Trophoblast cell (in vitro differentiated cells and primary cell): ENCODE measurements at regions not wholly inside any gene's neighbourhood (a gene's known extent, or its start where the extent isn't known, plus 50 kb on each side); places are given as distances from the start of the nearest gene placed in this dataset.

Experiments
- DNase-seq, 2 donors: peaks; one replicate each; pipeline ENCODE4 v3.0.0-alpha.2; 2016
- H2AFZ ChIP-seq: 2 replicates; pipeline ENCODE4 v1.6.1; 2013; ENCODE audit warnings: low read length, moderate library complexity, mild to moderate bottlenecking; ENCODE audit not compliant: insufficient read depth, poor library complexity
- H2AK5ac ChIP-seq: 2 replicates; pipeline ENCODE4 v1.6.1; 2013; ENCODE audit warnings: mild to moderate bottlenecking, low read length
- H2BK120ac ChIP-seq: 2 replicates; pipeline ENCODE4 v1.6.1; 2013; ENCODE audit warnings: low read length, mild to moderate bottlenecking, moderate library complexity; ENCODE audit not compliant: insufficient read depth, poor library complexity
- H2BK12ac ChIP-seq: 2 replicates; pipeline ENCODE4 v1.6.1; 2013; ENCODE audit warnings: mild to moderate bottlenecking, low read length, moderate library complexity
- H2BK5ac ChIP-seq: 2 replicates; pipeline ENCODE4 v1.6.1; 2013; ENCODE audit warnings: low read length, low read depth, moderate library complexity, mild to moderate bottlenecking; ENCODE audit not compliant: poor library complexity
- H3K14ac ChIP-seq: 2 replicates; pipeline ENCODE4 v1.6.1; 2013; ENCODE audit warnings: mild to moderate bottlenecking, low read length
- H3K18ac ChIP-seq: 2 replicates; pipeline ENCODE4 v1.6.1; 2013; ENCODE audit warnings: mild to moderate bottlenecking, low read length
- H3K23ac ChIP-seq: 2 replicates; pipeline ENCODE4 v1.6.1; 2013; ENCODE audit warnings: low read length
- H3K27ac ChIP-seq: 2 replicates; pipeline ENCODE4 v1.5.1; 2013; ENCODE audit warnings: low read depth, mild to moderate bottlenecking, inconsistent platforms, low read length, moderate library complexity
- H3K27me3 ChIP-seq: 2 replicates; pipeline ENCODE4 v1.6.1; 2013; ENCODE audit warnings: inconsistent platforms, mild to moderate bottlenecking, low read length, moderate library complexity; ENCODE audit not compliant: insufficient read depth
- H3K36me3 ChIP-seq, 2 experiments: 1 replicate in 1 of 2; 2 replicates in 1 of 2; pipeline ENCODE4 v1.6.1; 2013; ENCODE audit warnings: low read length in 2 of 2, mild to moderate bottlenecking in 2 of 2, moderate library complexity in 1 of 2; ENCODE audit not compliant: insufficient read depth in 2 of 2, control insufficient read depth in 1 of 2
- H3K4ac ChIP-seq: 2 replicates; pipeline ENCODE4 v1.6.1; 2013; ENCODE audit warnings: low read depth, mild to moderate bottlenecking, low read length, moderate library complexity
- H3K4me1 ChIP-seq, 2 experiments: 1 replicate in 1 of 2; 2 replicates in 1 of 2; pipeline ENCODE4 v1.6.1; 2013; ENCODE audit warnings: low read length in 2 of 2, mild to moderate bottlenecking in 2 of 2, moderate library complexity in 1 of 2; ENCODE audit not compliant: insufficient read depth in 2 of 2, control insufficient read depth in 1 of 2
- H3K4me2 ChIP-seq: 2 replicates; pipeline ENCODE4 v1.6.1; 2013; ENCODE audit warnings: inconsistent platforms, mild to moderate bottlenecking, low read length, moderate library complexity
- H3K4me3 ChIP-seq: 2 replicates; pipeline ENCODE4 v1.5.1; 2013; ENCODE audit warnings: mild to moderate bottlenecking, low read depth, low read length, inconsistent platforms
- H3K79me1 ChIP-seq: one replicate; pipeline ENCODE4 v1.6.1; 2013; ENCODE audit warnings: low read length
- H3K79me2 ChIP-seq: 2 replicates; pipeline ENCODE4 v1.6.1; 2013; ENCODE audit warnings: low read length, mild to moderate bottlenecking; ENCODE audit not compliant: control insufficient read depth, insufficient read depth, poor library complexity
- H3K9ac ChIP-seq: 2 replicates; pipeline ENCODE4 v1.6.1; 2013; ENCODE audit warnings: mild to moderate bottlenecking, low read length
- H3K9me3 ChIP-seq: 2 replicates; pipeline ENCODE4 v1.6.1; 2013; ENCODE audit warnings: low read depth, mild to moderate bottlenecking, control low read depth, inconsistent platforms, low read length; ENCODE audit not compliant: insufficient read depth
- H4K12ac ChIP-seq: 2 replicates; pipeline ENCODE4 v1.6.1; 2013; ENCODE audit warnings: low read depth, mild to moderate bottlenecking, low read length, moderate library complexity
- H4K8ac ChIP-seq: 2 replicates; pipeline ENCODE4 v1.6.1; 2013; ENCODE audit warnings: low read depth, mild to moderate bottlenecking, low read length, moderate library complexity
- H4K91ac ChIP-seq: one replicate; pipeline ENCODE4 v1.6.1; 2013; ENCODE audit warnings: low read depth, mild to moderate bottlenecking, low read length, moderate library complexity
- WGBS: extraction: QIAGEN DNeasy Blood & Tissue Kit; methylation state at CpG from one replicate; pipeline ENCODE4 v1.1.7; 2013; ENCODE audit warnings: missing lambda C conversion rate; ENCODE audit not compliant: insufficient read length, insufficient coverage; ENCODE audit errors: extremely low coverage; 5-methylcytosine and 5-hydroxymethylcytosine counted together

- no peak overlapping the region for H3K23ac ChIP-seq
- H3K79me1 ChIP-seq, result no peaks in the 10 kb centered on the region
- no peak for DNase-seq
- H3K27ac ChIP-seq, result no peak overlapping the region
- no peak overlapping the region for H3K18ac ChIP-seq
- no peak overlapping the region for H2BK12ac ChIP-seq
- no peak overlapping the region for H4K12ac ChIP-seq
- H2BK120ac ChIP-seq, result no peak overlapping the region
- H3K14ac ChIP-seq, result no peak overlapping the region
- H2AFZ ChIP-seq, result no peak overlapping the region
- no peak overlapping the region for H3K9ac ChIP-seq
- no peak overlapping the region for H2BK5ac ChIP-seq
- H3K79me2 ChIP-seq, result no peaks in the 10 kb centered on the region
- H3K4me2 ChIP-seq, result no peak overlapping the region
- H3K36me3 ChIP-seq, result no peaks in the 10 kb centered on the region
- no peaks in the 10 kb centered on the region for H3K27me3 ChIP-seq
- no peaks in the 10 kb centered on the region for H3K4me1 ChIP-seq
- no CpG with 5 or more reads among the region's 3 CpGs for WGBS
- no peaks in the 10 kb centered on the region for H3K9me3 ChIP-seq
- no peak overlapping the region for H3K4me3 ChIP-seq
- no peak overlapping the region for H4K8ac ChIP-seq
- H2AK5ac ChIP-seq, result no peak overlapping the region
- H4K91ac ChIP-seq, result no peak overlapping the region
- H3K4ac ChIP-seq, result no peak overlapping the region
Observed at GRCh38 chr2:58497168-58497567, 256.0 kb upstream of the FANCL start.

DNA sequence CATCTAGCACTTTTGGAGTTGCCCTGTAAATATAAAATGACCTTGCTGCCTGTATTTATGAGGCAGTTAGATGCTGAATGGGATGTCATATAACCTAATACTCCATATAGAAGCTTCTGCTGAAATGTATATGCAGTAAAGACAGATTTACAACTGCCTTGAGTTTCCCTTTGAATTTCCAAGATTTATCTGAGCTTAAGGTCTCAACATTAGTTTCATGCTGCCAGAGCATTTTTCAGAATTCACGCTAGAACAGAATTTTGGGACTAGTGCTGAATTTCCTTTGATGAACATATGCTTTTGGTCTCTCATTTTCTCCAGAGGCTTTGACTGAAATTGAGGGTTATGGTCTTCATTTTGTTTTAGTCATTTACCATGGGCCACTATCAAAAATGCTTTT is 254.7 kb upstream of the FANCL start:
- no peak overlapping the region for H3K4ac ChIP-seq
- no peaks in the 10 kb centered on the region for H3K79me2 ChIP-seq
- no peak overlapping the region for H2AK5ac ChIP-seq
- no peak overlapping the region for H2BK120ac ChIP-seq
- WGBS, result no CpG with 5 or more reads among the region's 1 CpG
- H2BK5ac ChIP-seq, result no peak overlapping the region
- H3K4me2 ChIP-seq, result no peak overlapping the region
- no peak overlapping the region for H4K91ac ChIP-seq
- no peak overlapping the region for H2AFZ ChIP-seq
- no peaks in the 10 kb centered on the region for H3K4me1 ChIP-seq
- H3K14ac ChIP-seq, result no peak overlapping the region
- H3K36me3 ChIP-seq, result no peaks in the 10 kb centered on the region
- no peak overlapping the region for H3K23ac ChIP-seq
- no peak overlapping the region for H2BK12ac ChIP-seq
- H3K27me3 ChIP-seq, result no peaks in the 10 kb centered on the region
- DNase-seq, result no peak
- H4K8ac ChIP-seq, result no peak overlapping the region
- no peak overlapping the region for H3K4me3 ChIP-seq
- no peak overlapping the region for H3K27ac ChIP-seq
- no peak overlapping the region for H3K9ac ChIP-seq
- H3K9me3 ChIP-seq, result no peaks in the 10 kb centered on the region
- H4K12ac ChIP-seq, result no peak overlapping the region
- no peaks in the 10 kb centered on the region for H3K79me1 ChIP-seq
- no peak overlapping the region for H3K18ac ChIP-seq

DNA sequence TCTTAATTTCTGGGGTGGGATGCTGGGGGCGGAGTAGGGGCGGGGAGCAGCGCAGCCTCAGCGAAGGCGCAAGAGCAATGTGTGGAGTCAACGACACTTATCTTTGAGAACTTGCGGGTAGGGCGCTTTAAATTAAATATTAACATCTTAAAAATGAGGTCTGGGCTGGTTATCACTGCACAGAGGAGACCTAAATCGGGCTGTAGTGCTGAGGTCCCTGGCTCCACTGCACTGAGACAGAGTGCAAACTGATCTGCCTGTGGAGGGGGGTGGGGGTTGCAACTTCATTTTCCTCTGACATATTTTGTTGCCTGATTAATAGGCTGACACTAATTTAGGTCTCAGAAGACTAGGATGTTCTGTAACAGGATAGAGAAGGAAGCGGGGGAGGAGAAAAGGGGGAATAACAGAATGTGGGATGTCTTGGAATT is 253.0 kb upstream of the FANCL start:
- Histone ChIP-seq H3K4me1 (no peaks in the 10 kb centered on the region), H2AK5ac (no peak overlapping the region), H3K4me2 (no peak overlapping the region), H3K4me3 (no peak overlapping the region), H3K18ac (no peak overlapping the region), H3K4ac (no peak overlapping the region), H4K8ac (no peak overlapping the region), H3K14ac (no peak overlapping the region), H2BK12ac (no peak overlapping the region), H2BK5ac (no peak overlapping the region), H3K36me3 (no peaks in the 10 kb centered on the region), H3K9ac (no peak overlapping the region), H2AFZ (no peak overlapping the region), H4K12ac (no peak overlapping the region), H3K27ac (no peak overlapping the region), H3K79me1 (no peaks in the 10 kb centered on the region), H3K27me3 (no peaks in the 10 kb centered on the region), H4K91ac (no peak overlapping the region), H3K9me3 (no peaks in the 10 kb centered on the region), H3K79me2 (no peaks in the 10 kb centered on the region), H3K23ac (no peak overlapping the region), H2BK120ac (no peak overlapping the region)
- no CpG with 5 or more reads among the region's 10 CpGs for WGBS
- no peak for DNase-seq

- Histone ChIP-seq H4K91ac (no peak overlapping the region), H3K4me2 (no peak overlapping the region), H2BK5ac (no peak overlapping the region), H3K79me2 (no peaks in the 10 kb centered on the region), H3K4me1 (peaks cover 2% of the 10 kb centered on the region in 2 experiments), H2AFZ (no peak overlapping the region), H3K27ac (no peak overlapping the region), H3K4me3 (no peak overlapping the region), H3K27me3 (no peaks in the 10 kb centered on the region), H3K9ac (no peak overlapping the region), H3K4ac (no peak overlapping the region), H4K12ac (no peak overlapping the region), H2BK12ac (no peak overlapping the region), H3K9me3 (no peaks in the 10 kb centered on the region), H3K18ac (no peak overlapping the region), H4K8ac (no peak overlapping the region), H3K36me3 (no peaks in the 10 kb centered on the region), H2AK5ac (no peak overlapping the region), H3K14ac (no peak overlapping the region), H3K79me1 (no peaks in the 10 kb centered on the region), H3K23ac (no peak overlapping the region), H2BK120ac (no peak overlapping the region)
- WGBS, result no CpG with 5 or more reads among the region's 4 CpGs
- no peak for DNase-seq
Observed at GRCh38 chr2:58484629-58485028, 243.5 kb upstream of the FANCL start.
